Suppressor macrophage (primary cell): ENCODE measurements at regions not wholly inside any gene's neighbourhood (a gene's known extent, or its start where the extent isn't known, plus 50 kb on each side); places are given as distances from the start of the nearest gene placed in this dataset.
"Not testable (repeated sequence)": the region's sequence is repeated elsewhere in the genome, so short reads cannot be mapped to it uniquely, and the experiment has no call there.

Experiments used
- DNase-seq, 4 experiments: peaks; one replicate each; pipeline ENCODE4 v3.0.0-alpha.2; 2020 to 2022

DNA sequence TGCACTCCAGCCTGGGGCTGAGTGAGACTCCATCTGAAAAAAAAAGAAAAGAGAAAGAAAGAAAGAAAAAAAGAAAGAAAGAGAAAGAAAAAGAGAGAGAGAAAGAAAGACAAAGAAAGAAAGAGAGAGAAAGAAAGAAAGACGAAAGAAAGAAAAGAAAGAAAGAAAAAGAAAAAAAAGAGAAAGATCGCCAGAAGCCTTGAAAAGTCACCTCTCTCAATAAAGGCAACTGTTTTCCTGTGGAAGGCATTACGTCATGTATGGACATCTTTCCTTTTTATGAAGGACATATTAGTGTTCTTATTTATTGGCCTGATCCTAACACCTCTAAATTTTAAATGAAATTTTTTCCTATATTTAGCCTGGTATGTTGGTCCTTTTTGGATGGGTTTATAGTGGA is 310.9 kb upstream of the FRG1 start:
- DNase-seq, result not testable (repeated sequence)

DNA sequence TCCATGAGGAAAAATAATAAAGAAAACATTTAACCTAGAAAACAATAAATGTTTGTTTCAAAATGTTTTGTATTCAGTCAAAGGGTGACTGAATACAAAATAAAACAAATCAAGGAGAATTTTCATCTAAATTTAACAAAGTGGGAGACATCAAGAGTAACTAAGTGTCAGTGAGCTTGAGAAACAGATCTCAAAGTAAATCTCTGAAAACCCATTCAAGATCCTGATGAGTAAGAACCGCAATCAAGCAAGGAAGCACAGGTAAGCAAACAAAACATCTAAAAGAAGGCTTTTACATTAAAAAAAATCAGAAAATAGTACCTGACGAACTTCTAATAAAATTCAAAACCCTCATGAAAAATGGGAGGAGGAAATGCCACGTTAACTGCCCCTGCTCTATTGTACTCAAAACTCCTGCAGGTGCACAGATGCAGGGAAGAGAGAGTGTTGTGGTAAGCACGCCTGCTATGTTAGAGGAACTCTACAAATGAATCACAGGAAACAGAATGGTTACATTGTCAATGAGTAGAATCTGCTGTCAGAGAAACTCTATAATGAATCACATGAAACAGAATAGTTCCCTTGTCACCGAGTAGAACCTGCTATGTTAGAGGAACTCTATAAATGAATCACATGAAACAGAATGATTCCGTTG is 309.6 kb upstream of the FRG1 start:
- DNase-seq, result peak; percentile 24 to 85 (median 58)

- peak; percentile 53 to 85 (median 62) for DNase-seq
These were observed 309.1 kb upstream of the FRG1 start for GRCh38 chr4:189631568-189631916.

DNA sequence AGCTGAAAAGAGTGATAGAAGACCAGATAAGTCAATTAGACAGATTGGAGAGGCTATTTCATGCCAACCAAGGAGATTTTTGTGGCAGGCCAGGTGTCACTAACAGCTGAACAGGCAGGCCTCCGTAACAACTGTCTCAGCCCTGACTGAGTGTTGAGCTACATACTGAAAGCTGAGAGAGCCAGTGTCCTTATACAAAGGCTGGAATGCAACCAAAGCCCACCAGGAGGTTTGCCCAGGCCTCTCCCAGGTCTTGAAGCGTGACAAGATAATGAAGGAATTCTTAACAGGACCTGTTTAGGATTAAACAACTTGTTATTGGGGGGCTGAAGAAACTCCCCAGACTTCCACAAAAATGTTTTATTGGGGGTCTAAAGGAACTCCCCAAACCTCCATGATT is 290.2 kb upstream of the FRG1 start:
- DNase-seq, result not testable (repeated sequence)

DNA sequence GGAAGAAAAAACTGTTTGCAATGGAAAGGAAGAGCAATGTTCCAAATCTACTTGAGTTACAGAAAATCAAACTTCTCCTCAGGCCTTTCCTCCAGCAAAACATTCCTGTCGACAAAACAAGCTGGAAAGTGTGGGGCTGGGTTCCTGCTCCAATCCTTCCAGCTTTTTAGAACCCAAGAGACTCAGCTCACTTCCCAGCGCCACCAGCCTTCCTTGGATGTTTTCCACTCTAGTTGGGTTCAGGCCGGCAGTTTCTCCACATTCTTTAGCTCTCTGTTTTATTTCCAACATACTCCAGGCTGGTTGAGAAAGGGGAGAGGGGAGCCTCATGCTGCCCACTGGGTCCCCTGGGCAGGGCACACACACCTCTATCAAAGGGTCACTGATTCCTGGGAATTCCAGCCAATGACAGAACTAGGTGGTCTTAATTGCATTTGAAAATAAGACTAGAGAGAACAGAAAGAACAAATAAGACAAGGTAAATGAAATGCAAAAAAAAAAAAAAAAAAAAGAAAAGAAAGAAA is 287.5 kb upstream of the FRG1 start:
- DNase-seq, result not testable (repeated sequence)

GRCh38 chr4:189653983-189654382 is 286.7 kb upstream of the FRG1 start:
- not testable (repeated sequence) for DNase-seq

DNA sequence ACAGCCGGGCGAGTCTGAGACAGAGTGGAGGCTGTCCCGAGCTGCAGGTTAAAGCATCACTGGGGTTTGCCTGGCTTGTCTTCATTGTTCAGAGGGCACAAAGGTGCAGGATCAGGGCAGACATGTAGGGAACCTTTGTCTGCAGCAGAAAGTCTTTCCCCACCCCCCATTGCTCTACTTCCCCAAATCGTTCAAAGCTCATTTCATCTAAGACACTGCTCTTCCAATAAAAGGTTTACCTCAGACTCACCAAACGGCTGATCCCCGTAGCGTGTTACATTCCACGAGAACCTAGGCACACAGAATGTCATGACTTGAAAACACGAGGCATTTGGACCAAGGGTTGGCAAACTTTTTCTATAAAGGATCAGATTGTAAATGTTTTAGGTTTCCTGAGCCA is 286.3 kb upstream of the FRG1 start:
- peak in 2 of 4 experiments; percentile 9 to 20 for DNase-seq

DNA sequence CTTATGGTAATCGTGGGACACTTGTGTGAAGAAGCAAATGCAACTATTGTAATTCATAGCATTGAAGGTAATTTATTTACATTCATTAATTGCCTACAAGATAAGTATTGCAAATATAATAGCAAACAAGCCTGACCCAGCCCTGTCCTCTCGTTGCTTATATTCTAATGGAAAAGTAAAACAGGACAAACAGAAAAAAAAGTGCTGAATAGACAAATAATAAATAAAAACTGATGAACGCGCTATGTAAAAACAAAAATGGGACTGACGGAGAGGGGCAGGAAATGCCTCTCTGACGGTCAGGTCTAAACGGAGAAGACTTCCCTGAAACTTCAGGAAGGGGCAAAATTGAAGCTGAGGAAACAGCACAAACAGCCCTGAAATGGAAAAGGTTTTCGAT is 284.9 kb upstream of the FRG1 start:
- DNase-seq, result not testable (repeated sequence)

GRCh38 chr4:189656641-189657040 is 284.0 kb upstream of the FRG1 start:
- DNase-seq, result peak; percentile 46 to 71 (median 65)

DNA sequence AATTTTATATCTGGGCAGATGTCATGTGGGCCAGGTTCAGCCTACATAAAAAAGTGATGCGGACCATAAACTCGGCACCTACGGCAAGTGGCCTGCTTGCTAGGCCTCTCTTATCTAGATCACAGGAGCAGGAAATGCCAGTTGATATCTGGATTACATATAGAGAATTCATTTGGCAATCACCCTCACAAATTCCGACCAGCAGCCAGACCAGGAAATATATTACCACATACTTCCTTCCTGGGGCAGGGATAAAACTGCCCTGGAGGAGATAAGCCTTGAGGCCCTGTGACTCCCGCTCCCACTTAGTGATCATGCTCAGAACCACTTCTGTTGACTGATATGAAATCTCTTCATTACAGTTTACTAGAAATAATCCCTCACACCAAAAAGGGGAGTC is 282.4 kb upstream of the FRG1 start:
- peak in 3 of 4 experiments; percentile 2 to 13 (median 12) for DNase-seq

GRCh38 chr4:189658831-189659230 is 281.8 kb upstream of the FRG1 start:
- peak; percentile 36 to 65 (median 62) for DNase-seq

GRCh38 chr4:189659287-189659686 is 281.4 kb upstream of the FRG1 start:
- peak; percentile 65 to 89 (median 72) for DNase-seq

DNA sequence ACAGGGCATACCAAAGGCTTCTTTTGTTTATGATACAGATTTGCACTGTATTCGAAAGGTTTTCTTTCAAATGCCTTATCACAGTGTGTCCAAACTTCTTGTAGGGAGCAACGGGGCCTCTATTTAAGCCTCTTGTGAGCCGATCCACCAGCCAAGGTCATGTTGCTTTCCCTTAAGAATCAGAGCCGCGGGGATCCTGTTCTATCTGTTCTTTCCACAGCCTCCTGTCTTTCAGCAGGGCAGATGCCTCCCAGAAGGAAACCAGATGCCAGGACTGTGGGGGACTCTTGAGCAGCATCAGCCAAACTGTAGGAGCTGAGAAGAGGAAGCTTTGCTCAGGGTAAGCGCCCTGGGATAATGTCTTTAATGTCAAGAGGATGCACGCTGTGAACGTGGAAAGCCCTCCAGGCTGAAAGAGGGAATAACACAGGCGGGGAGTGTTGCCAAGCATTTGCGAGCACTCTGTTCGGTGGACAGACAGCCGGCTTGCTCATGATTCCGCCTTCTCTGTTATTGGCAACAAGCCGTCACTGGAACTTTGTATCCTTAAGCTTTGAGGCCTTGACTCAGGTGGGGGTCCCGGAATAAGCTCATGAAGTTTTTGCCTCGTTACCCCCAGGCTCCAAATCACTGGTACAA is 279.8 kb upstream of the FRG1 start:
- DNase-seq, result no peak

DNA sequence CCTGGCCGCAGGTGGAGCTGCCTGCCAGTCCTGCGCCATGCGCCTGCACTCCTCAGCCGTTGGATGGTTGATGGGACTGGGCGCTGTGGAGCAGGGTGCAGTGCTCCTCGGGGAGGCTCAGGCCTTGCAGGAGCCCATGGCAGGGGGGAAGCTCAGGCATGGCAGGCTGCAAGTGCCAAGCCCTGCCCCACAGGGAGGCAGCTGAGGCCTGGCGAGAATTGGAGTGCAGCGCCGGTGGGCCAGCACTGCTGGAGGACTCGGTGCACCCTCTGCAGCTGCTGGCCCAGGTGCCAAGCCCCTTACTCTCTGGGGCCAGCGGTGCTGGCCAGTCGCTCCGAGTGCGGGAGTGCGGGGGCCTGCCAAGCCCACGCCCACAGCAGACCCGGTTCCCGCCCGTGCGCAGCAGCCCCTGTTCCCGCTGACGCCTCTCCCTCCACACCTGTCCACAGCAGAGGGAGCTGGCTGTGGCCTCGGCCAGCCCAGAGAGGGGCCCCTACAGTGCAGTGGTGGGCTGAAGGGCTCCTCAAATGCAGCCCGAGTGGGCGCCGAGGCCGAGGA is 275.9 kb upstream of the FRG1 start:
- DNase-seq, result no peak

DNA sequence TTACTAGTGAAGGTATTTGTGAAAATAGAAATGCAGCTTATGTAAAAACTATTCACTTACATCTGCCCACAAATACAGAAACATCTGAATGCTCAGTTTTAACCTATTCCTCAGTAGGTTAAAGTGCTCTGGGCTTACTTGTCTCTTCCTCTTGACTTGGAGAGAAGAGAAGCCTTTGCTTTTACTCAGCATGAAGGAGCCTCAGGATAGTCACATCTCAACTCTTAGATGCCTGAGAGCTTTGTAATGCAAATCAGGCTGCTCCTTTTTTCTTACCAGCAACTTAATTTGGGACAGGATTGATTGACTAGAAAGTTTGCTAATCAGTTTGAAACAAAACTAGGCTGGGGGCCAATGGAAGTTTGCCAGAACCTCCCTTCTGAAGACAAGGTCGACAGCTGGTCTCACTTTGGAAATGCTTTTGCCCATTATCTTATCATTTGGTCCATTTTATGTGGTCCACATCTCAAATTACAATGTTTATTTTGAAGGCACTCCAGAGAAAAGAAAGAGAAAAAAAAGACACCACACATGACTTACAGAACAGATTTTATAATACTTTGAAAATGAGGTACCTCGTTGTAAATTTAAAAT is 274.9 kb upstream of the FRG1 start:
- DNase-seq, result not testable (repeated sequence)

- DNase-seq, result peak in 1 of 4 experiments; percentile 20
These were observed 273.3 kb upstream of the FRG1 start for GRCh38 chr4:189667386-189667785.

GRCh38 chr4:189697675-189698245 is 242.9 kb upstream of the FRG1 start:
- DNase-seq, result not testable (repeated sequence)

- not testable (repeated sequence) for DNase-seq
These were observed 237.7 kb upstream of the FRG1 start for GRCh38 chr4:189703000-189703399.

DNA sequence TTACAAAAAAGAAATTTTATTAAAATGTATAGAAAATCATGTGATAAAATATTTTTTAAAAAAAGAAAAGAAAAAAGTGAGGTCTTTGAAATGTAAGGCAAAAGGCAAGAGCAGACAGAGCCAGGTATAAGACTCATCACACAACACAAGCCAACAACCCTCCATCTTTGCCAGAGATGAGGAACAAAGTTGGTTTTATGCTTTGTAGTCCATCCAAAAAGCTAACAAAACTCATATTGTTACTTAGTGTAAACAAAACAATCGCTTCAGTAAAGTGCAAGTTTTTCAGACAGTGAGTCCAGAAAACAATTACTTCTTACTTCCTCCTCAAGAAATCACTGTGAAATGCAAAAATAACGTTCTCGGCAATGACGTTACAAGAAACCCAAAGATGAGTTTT is 233.9 kb upstream of the FRG1 start:
- not testable (repeated sequence) for DNase-seq

DNA sequence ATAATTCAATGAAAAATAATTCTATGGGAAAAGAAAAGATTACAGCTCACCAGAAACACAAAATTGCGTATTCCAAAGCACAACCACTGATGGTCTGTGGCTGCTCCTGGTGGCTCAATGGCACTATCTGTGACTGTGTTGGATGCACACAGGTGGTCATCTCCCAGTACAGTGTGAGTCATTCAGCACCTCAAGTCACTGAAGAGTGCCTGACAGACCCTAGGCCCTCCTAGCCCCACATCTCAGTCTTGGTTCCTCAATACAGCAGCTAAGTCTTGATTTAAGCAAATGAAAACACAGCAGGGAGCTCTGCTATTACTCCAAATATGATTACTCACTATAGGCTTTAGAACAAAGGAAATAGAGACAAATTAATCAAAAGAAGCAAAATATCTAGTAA is 233.4 kb upstream of the FRG1 start:
- not testable (repeated sequence) for DNase-seq

DNA sequence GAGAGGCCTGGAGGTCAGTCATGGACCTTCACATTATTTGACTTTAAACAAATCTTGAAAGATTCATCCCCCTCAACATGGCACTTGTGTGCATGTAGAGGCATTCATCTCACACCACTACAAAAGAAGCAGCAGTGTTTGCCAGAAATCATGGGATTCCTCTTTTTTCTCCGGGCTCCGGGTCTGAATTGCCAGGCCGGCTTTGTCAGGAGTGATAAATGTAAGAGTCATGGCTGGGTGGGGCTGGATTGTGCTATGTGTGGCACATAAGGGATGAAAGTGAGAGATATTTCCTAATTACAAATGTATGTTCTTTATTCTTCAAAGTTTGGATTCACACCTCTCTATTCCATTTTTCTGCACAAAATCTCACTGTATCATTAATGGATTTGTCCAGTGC is 228.7 kb upstream of the FRG1 start:
- not testable (repeated sequence) for DNase-seq

GRCh38 chr4:189721016-189721993 is 219.4 kb upstream of the FRG1 start:
- DNase-seq, result not testable (repeated sequence)
